GM21381 (cell line): ENCODE measurements at regions not wholly inside any gene's neighbourhood (a gene's known extent, or its start where the extent isn't known, plus 50 kb on each side); places are given as distances from the start of the nearest gene placed in this dataset.
"Not testable (repeated sequence)": the region's sequence is repeated elsewhere in the genome, so short reads cannot be mapped to it uniquely, and the experiment has no call there.

Source experiments
- ATAC-seq: cut with Tn5 transposase; IDR thresholded peaks from one replicate; pipeline ENCODE4 v1.9.1; 2021; ENCODE audit warnings: mild to moderate bottlenecking, moderate library complexity; ENCODE audit not compliant: unreplicated experiment

GRCh38 chr2:4039896-4040295 is 336.5 kb downstream of the DCDC2C start:
- no peak for ATAC-seq

GRCh38 chr2:4047961-4048891 is 344.9 kb downstream of the DCDC2C start:
- no peak for ATAC-seq

GRCh38 chr2:4049463-4049862 is 346.1 kb downstream of the DCDC2C start:
- no peak for ATAC-seq

- ATAC-seq: no peak
These were observed 350.6 kb downstream of the DCDC2C start for GRCh38 chr2:4053769-4054493.

- no peak for ATAC-seq
These were observed 362.8 kb downstream of the DCDC2C start for GRCh38 chr2:4066217-4066616.

GRCh38 chr2:4073026-4073569 is 369.7 kb downstream of the DCDC2C start:
- no peak for ATAC-seq

GRCh38 chr2:4077017-4077416 is 373.6 kb downstream of the DCDC2C start:
- no peak for ATAC-seq

- ATAC-seq: no peak
These were observed 381.8 kb downstream of the DCDC2C start for GRCh38 chr2:4085186-4085585.

GRCh38 chr2:4090668-4091630 is 387.6 kb downstream of the DCDC2C start:
- no peak for ATAC-seq

- no peak for ATAC-seq
These were observed 388.5 kb downstream of the DCDC2C start for GRCh38 chr2:4091869-4092268.

GRCh38 chr2:4094743-4095142 is 391.4 kb downstream of the DCDC2C start:
- ATAC-seq: no peak

GRCh38 chr2:4096978-4097766 is 393.8 kb downstream of the DCDC2C start:
- ATAC-seq: no peak

- ATAC-seq: no peak
These were observed 394.8 kb downstream of the DCDC2C start for GRCh38 chr2:4098137-4098536.

GRCh38 chr2:4101936-4102335 is 398.6 kb downstream of the DCDC2C start:
- no peak for ATAC-seq

- no peak for ATAC-seq
These were observed 403.8 kb downstream of the DCDC2C start for GRCh38 chr2:4107179-4107578.

GRCh38 chr2:4110273-4110672 is 406.9 kb downstream of the DCDC2C start:
- ATAC-seq: no peak

- not testable (repeated sequence) for ATAC-seq
These were observed 412.1 kb downstream of the DCDC2C start for GRCh38 chr2:4115435-4115834.

GRCh38 chr2:4122726-4123125 is 419.4 kb downstream of the DCDC2C start:
- ATAC-seq: no peak

- no peak for ATAC-seq
These were observed 427.3 kb downstream of the DCDC2C start for GRCh38 chr2:4130651-4131050.
